Testis (tissue), 2 donors: ENCODE measurements at regions not wholly inside any gene's neighbourhood (a gene's known extent, or its start where the extent isn't known, plus 50 kb on each side); places are given as distances from the start of the nearest gene placed in this dataset.
"Not testable (repeated sequence)": the region's sequence is repeated elsewhere in the genome, so short reads cannot be mapped to it uniquely, and the experiment has no call there.

Experiments
- DNase-seq: peaks from one replicate; pipeline ENCODE4 v3.0.0-alpha.2; 2019
- H3K27ac ChIP-seq, 2 donors: fragments of 200-600 bp; sonication (generic); one replicate each; pipeline ENCODE4 v1.5.1; 2019
- H3K27me3 ChIP-seq: fragments of 200-600 bp; sonication (generic); one replicate; pipeline ENCODE4 v1.5.1; 2019
- H3K36me3 ChIP-seq: fragments of 200-600 bp; sonication (generic); one replicate; pipeline ENCODE4 v1.5.1; 2017; ENCODE audit warnings: low read depth; ENCODE audit errors: missing control alignments
- H3K4me1 ChIP-seq: fragments of 200-600 bp; sonication (generic); one replicate; pipeline ENCODE4 v1.5.1; 2019
- H3K4me3 ChIP-seq, 2 donors: fragments of 200-600 bp; sonication (generic); one replicate each; pipeline ENCODE4 v1.5.1; 2017 to 2019
- H3K9me3 ChIP-seq: fragments of 200-600 bp; sonication (generic); one replicate; pipeline ENCODE4 v1.5.1; 2017
- WGBS, 2 donors: methylation state at CpG; one replicate each; pipeline ENCODE4 v1.1.5; 2018; 5-methylcytosine and 5-hydroxymethylcytosine counted together
- intact Hi-C: fragments of 100-400 bp; cut with DNase I; formaldehyde crosslinking; loops from one replicate; pipeline ENCODE4 v1.15.1; 2023; ENCODE audit warnings: low total_unique reads

DNA sequence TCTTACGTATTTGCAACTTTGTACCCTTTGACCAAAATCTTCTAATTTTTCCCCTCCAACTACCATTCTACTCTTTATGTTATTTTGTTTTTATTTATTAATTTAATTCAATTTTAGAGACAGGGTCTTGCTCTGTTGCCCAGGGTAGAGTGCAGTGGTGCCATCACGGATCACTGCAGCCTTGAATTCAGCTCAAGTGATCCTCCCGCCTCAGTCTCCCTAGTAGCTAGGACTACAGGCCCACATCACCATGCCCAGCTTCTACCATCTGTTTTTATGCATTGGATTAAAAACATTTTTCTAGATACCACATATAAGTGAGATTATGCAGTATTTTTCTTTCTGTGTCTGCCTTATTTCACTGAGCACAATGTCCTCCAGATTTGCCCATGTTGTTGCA, 2912.5 kb downstream of the RPIA start:
- DNase-seq, H3K9me3 ChIP-seq, intact Hi-C loops, H3K27ac ChIP-seq, H3K27me3 ChIP-seq, H3K36me3 ChIP-seq, H3K4me3 ChIP-seq, H3K4me1 ChIP-seq: not testable (repeated sequence)
- 87 to 88% methylated on average over 2 of the region's 3 CpGs for WGBS, 2 donors

DNA sequence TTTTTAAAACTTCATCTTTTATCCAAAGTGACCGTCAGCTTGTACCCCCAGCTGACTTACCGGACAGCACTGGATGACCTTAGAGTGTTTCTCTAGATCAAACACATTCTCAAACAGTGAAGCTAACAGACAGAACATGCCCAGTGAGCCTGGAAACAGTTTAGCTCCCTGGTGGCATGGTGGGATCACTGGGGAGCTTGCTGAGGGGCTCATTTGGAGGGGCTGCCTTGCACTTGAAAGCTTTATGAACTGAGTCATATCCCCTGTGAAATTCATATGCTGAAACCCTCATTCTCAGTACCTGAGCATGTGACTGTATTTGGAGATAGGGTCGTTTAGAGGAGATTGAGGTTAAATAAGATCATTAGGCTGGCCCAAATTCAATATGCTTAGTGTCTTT, 2913.2 kb downstream of the RPIA start:
- H3K27ac ChIP-seq, H3K4me3 ChIP-seq, H3K4me1 ChIP-seq, H3K9me3 ChIP-seq, DNase-seq, intact Hi-C loops, H3K36me3 ChIP-seq, H3K27me3 ChIP-seq: not testable (repeated sequence)
- 74 to 88% methylated on average over 3 of the region's 3 CpGs for WGBS, 2 donors

DNA sequence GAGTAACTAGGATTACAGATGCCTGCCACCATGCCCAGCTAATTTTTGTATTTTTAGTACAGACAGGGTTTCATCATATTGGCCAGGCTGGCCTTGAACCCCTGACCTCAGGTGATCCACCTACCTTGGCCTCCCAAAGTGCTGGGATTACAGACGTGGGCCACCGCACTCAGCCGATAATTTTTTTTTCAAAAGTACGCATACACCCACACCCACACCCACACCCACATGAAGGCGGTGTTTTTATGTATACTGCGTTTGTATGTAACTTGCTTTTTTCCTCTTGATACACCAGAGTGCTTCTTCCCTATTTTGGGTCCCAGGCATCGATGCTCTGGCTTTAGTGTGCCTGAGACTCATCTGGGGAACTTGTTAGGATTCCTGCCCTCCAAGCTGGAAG, 2932.3 kb downstream of the RPIA start:
- DNase-seq, H3K27ac ChIP-seq, H3K4me3 ChIP-seq, H3K4me1 ChIP-seq, intact Hi-C loops, H3K27me3 ChIP-seq, H3K9me3 ChIP-seq, H3K36me3 ChIP-seq: not testable (repeated sequence)
- WGBS, 2 donors = 78 to 93% methylated on average over 7 of the region's 7 CpGs

DNA sequence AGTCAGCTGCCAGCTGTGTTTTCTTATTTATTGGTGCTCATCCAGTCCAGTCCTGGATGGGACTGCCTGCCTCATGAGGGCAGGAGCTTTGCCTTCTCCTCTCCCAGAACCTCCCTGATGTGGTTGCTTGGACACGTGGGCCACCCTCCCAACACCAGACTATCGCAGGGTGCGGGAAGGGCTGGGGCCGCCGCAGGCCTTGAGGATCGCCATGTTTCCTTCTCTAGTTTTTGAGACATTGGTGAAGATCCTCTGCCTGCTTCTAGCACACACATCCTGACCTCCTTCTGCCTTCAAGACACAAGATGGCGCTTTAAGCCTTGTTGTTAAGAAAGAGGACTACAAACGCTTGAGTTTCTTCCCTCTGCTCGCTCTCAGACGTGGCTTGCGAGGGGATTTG, 2937.0 kb downstream of the RPIA start:
- H3K4me1 ChIP-seq, H3K27ac ChIP-seq, H3K27me3 ChIP-seq, H3K4me3 ChIP-seq, intact Hi-C loops, H3K9me3 ChIP-seq, H3K36me3 ChIP-seq, DNase-seq: not testable (repeated sequence)
- WGBS, 2 donors = 60% methylated on average over 6 of the region's 11 CpGs; no CpG with 5 or more reads in 1 of the 2 donors

DNA sequence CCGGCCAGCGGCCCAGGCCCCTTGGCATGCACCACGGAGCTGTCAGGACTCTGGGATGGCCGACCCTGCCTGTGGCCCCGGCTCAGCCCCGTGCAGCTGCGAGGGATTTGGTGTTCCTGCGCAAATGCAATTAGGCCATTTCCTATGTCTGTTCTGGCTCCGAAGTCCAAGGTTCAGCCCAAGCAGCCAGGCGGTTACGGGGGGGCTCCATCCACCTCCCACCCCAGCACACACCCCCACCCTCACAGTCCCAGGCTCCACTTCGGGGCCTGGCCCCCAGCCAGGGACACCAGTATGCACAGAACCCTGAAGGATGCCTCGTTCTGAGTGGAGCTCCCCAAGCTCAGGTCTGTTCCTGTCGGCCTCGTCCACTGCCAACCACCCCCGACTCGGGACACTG, 2965.7 kb downstream of the RPIA start:
- 86% methylated on average over 6 of the region's 17 CpGs; no CpG with 5 or more reads in 1 of the 2 donors for WGBS, 2 donors
- H3K4me1 ChIP-seq, H3K36me3 ChIP-seq, intact Hi-C loops, H3K27ac ChIP-seq, H3K27me3 ChIP-seq, H3K9me3 ChIP-seq, H3K4me3 ChIP-seq: not testable (repeated sequence)
- peak; percentile 29 for DNase-seq

DNA sequence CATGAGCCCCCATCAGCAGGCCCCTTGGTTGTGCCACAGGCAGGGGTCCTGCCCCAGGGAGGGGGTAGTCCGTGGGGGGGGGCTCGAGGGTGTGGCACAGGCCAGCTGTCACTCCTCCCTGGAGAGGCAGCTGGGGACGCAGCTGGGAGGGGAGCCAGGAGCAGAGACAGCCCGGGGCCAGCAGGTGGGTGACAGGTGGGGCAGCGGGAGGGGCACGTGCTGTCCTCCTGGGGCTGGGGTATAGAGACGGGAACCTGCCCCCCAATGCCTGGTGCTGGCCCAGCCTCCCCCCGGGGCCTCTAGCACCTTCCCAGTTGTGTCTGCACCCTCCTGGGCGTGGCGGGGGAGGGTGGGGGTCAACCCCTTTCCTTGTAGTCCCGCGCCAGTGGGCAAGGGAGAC, 2966.9 kb downstream of the RPIA start:
- DNase-seq, H3K36me3 ChIP-seq, H3K4me1 ChIP-seq, H3K4me3 ChIP-seq, H3K27me3 ChIP-seq, H3K9me3 ChIP-seq, H3K27ac ChIP-seq, intact Hi-C loops: not testable (repeated sequence)
- 79% methylated on average over 10 of the region's 12 CpGs; no CpG with 5 or more reads in 1 of the 2 donors for WGBS, 2 donors

DNA sequence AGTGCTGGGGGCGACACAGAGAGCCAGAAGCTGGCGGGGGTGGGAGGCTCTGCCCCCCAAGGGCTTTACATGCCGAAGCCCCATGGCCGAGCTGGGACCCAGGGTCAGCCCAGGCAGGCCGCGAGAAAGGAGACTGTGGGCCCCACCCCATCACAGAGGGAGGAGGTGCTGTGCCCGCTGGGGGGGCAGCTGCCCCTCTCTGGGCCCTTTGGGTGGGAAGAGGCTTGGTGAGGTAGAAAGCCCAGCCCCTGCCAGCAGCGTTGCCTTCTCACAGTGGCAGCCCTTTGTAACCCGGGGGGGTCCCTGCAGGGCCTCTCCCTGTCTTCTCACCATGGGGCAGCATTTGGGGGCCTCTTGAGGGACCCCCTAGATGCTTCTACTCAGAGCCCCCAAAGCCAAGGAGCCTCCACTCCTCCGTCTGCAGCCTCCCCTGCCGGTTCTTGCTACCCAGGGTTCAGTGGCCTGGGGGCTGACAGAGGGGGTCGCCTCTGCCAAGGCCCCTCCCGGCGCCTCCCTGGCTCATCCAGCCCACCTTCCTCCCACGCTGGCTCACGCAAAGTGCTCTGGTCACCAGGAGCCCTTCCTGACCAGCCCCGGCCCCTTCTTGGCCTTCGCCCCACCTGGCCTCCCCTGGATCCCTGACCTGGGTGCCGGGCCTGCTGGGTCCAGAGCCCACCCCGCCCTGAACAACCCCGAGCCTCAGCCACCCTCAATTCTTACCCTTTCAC, 2967.9 kb downstream of the RPIA start:
- DNase-seq, H3K36me3 ChIP-seq, H3K27ac ChIP-seq, H3K27me3 ChIP-seq, intact Hi-C loops, H3K9me3 ChIP-seq, H3K4me1 ChIP-seq: not testable (repeated sequence)
- peak overlapping the region in 1 of 2 donors; percentile 59 for H3K4me3 ChIP-seq
- 27% methylated on average over 8 of the region's 21 CpGs; no CpG with 5 or more reads in 1 of the 2 donors for WGBS, 2 donors

DNA sequence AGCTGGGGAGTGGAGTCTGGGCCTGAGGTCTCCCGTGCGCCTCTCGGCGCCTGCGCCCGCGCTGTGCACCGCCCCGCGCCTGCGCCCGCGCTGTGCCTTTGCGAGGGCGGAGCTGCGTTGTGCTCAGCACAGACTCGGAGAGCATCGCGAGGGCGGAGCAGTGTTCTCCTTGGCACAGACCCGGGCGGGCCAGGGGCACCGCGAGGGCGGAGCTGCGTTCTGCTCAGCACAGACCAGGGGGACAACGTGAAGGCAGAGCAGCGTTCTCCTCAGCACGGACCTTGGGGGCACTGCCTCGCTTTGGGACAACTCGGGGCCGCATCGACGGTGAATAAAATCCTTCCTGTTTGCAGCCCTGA, 2968.4 kb downstream of the RPIA start:
- H3K4me1 ChIP-seq, H3K27ac ChIP-seq, H3K9me3 ChIP-seq, H3K36me3 ChIP-seq, H3K27me3 ChIP-seq, intact Hi-C loops: not testable (repeated sequence)
- DNase-seq = peak; percentile 42
- WGBS, 2 donors = 7% methylated on average over 23 of the region's 34 CpGs; no CpG with 5 or more reads in 1 of the 2 donors
- H3K4me3 ChIP-seq = peak overlapping the region in 1 of 2 donors; percentile 59

DNA sequence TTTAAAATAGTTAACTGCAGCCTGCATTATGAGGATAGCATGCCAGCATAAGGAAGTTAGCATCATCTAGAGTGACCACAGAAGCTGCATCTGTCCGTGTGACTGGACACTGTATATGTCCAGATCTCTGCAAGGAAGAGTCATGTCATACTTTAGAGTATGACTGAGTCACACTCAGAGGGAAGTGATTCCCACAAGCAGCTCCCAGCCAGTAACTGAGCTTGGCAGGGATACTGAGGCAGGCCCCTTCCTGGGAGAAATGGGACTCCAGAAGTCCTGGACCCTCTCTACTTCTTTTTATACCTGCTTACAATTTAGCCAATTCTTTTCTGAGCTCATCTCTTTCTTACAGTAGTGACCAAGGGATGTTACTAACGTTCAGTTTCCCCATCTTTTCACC, 2975.9 kb downstream of the RPIA start:
- WGBS, 2 donors = 86% methylated on average over 1 of the region's 2 CpGs; no CpG with 5 or more reads in 1 of the 2 donors
- H3K9me3 ChIP-seq, H3K27ac ChIP-seq, DNase-seq, H3K4me1 ChIP-seq, H3K36me3 ChIP-seq, H3K4me3 ChIP-seq, intact Hi-C loops, H3K27me3 ChIP-seq: not testable (repeated sequence)

DNA sequence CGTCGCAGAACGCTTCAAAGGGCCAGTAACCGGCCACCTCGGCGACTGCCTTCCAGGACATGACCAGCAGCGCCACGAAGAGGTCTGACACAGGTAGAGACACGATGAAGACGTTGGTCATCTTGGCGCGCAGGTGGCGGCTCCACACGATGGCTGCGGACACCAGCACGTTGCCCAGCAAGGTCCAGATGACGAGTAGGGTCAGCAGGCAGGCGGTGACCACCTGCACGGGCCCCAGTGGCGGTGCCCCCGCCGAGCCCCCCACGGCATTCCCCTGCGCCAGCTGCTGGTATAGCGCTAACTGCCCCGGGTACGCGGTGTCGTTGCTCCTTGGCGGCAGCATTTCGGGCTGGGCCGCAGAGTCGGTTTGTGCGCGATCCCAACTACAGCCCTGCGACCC, 2994.1 kb downstream of the RPIA start:
- intact Hi-C loops = not testable (repeated sequence)

DNA sequence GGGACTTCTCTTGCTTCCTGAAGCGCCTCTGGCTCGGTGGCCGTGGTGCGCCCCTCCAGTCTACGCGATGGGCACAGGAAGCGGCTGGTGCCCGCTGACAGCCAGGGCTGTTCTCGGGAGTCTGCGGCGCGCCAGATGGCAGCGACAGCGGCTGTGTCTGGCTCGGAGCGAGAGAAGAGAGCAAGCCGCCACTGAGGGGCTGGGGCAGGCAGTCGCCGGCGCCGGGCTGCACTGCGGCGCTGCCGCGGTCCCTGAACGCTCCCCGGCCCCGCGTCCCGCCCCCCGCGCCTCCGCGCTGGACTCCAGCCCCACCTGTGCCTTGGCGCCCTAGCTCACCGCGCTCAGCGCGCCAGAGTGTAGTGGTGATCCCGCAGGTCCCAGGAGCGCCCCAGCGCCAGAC, 2994.6 kb downstream of the RPIA start:
- intact Hi-C loops, H3K27me3 ChIP-seq, H3K36me3 ChIP-seq, DNase-seq, H3K9me3 ChIP-seq, H3K4me3 ChIP-seq, H3K4me1 ChIP-seq, H3K27ac ChIP-seq: not testable (repeated sequence)
- 1% methylated on average over 23 of the region's 42 CpGs; no CpG with 5 or more reads in 1 of the 2 donors for WGBS, 2 donors

More for the DNA sequence above, 2994.1 kb downstream of the RPIA start:
- H3K4me3 ChIP-seq, DNase-seq, H3K9me3 ChIP-seq, H3K27me3 ChIP-seq, H3K27ac ChIP-seq, H3K4me1 ChIP-seq, H3K36me3 ChIP-seq: not testable (repeated sequence)
- no CpG with 5 or more reads among the region's 36 CpGs for WGBS, 2 donors
